ENCODE measurements at regions not wholly inside any gene's neighbourhood (a gene's known extent, or its start where the extent isn't known, plus 50 kb on each side); places are given as distances from the start of the nearest gene placed in this dataset.

- H3K9ac ChIP-seq (ENCODE audit: extremely low read depth, insufficient read length, low read length), result no peak overlapping the region
- H3K27me3 ChIP-seq (ENCODE audit: insufficient read depth, low read length), result no peaks in the 10 kb centered on the region
- TF ChIP-seq, protein P1, sequence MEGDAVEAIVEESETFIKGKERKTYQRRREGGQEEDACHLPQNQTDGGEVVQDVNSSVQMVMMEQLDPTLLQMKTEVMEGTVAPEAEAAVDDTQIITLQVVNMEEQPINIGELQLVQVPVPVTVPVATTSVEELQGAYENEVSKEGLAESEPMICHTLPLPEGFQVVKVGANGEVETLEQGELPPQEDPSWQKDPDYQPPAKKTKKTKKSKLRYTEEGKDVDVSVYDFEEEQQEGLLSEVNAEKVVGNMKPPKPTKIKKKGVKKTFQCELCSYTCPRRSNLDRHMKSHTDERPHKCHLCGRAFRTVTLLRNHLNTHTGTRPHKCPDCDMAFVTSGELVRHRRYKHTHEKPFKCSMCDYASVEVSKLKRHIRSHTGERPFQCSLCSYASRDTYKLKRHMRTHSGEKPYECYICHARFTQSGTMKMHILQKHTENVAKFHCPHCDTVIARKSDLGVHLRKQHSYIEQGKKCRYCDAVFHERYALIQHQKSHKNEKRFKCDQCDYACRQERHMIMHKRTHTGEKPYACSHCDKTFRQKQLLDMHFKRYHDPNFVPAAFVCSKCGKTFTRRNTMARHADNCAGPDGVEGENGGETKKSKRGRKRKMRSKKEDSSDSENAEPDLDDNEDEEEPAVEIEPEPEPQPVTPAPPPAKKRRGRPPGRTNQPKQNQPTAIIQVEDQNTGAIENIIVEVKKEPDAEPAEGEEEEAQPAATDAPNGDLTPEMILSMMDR (conservative IDR thresholded peaks at IDR 0.05), result no peak
- no peaks in the 10 kb centered on the region for H4K20me1 ChIP-seq (ENCODE audit: control insufficient read depth, insufficient read depth, insufficient read length)
- no CpG with 5 or more reads among the region's 1 CpG for WGBS (ENCODE audit: extremely low coverage, insufficient read length, low lambda C conversion rate)
- H3K23me2 ChIP-seq (ENCODE audit: insufficient read length, low read depth, low read length, poor library complexity, severe bottlenecking), result no peaks in the 10 kb centered on the region
- H3K4ac ChIP-seq (ENCODE audit: low read depth, low read length), result no peak overlapping the region
- no peak overlapping the region for H2BK15ac ChIP-seq (ENCODE audit: low read depth, low read length)
- no peak overlapping the region for H3K23ac ChIP-seq (ENCODE audit: insufficient read length, low read depth, low read length)
- no peak for DNase-seq
- H4K8ac ChIP-seq (replicated peaks; ENCODE audit: insufficient read length, low read depth, low read length), result no peak overlapping the region
- no peak overlapping the region for H3K56ac ChIP-seq (ENCODE audit: insufficient read length, low read depth, low read length)
- no peak overlapping the region for H3K4me2 ChIP-seq (ENCODE audit: insufficient read depth, insufficient read length, low read length)
- H2AK5ac ChIP-seq (ENCODE audit: insufficient read length, low read length), result no peak overlapping the region
- no peak overlapping the region for H3K27ac ChIP-seq (ENCODE audit: insufficient read length, low read depth, low read length)
- H2AFZ ChIP-seq (ENCODE audit: low read length), result no peak overlapping the region
- no peak overlapping the region for H3K14ac ChIP-seq (ENCODE audit: insufficient read depth, low read length)
- H3K79me1 ChIP-seq (ENCODE audit: insufficient read depth, low read depth, low read length, poor library complexity, severe bottlenecking), result no peaks in the 10 kb centered on the region
- peaks cover 0 to 3% of the 10 kb centered on the region in 2 experiments; a peak in 1 of 4 replicates for H3K4me1 Mint-ChIP-seq
- H2BK20ac ChIP-seq (ENCODE audit: low read depth, low read length, poor library complexity, severe bottlenecking), result no peak overlapping the region
- peaks cover 27% of the 10 kb centered on the region for H3K27me3 Mint-ChIP-seq (ENCODE audit: low read depth)
- H4K5ac ChIP-seq (ENCODE audit: insufficient read length, low read depth, low read length), result no peak overlapping the region
- peaks cover 9 to 17% of the 10 kb centered on the region in 2 experiments; a peak in 4 of 5 replicates for H3K9me3 Mint-ChIP-seq
- H2BK120ac ChIP-seq (ENCODE audit: low read depth, low read length, poor library complexity, severe bottlenecking), result no peak overlapping the region
- no peak overlapping the region for H3K18ac ChIP-seq (ENCODE audit: insufficient read length, low read depth, low read length)
- H3K4me1 ChIP-seq (ENCODE audit: insufficient read depth, low read length), result no peaks in the 10 kb centered on the region
- no peak overlapping the region for H3K27ac Mint-ChIP-seq
- no peak overlapping the region for H4K91ac ChIP-seq (ENCODE audit: insufficient read length, low read depth, low read length)
- H3K79me2 ChIP-seq (ENCODE audit: insufficient read depth, low read length), result no peaks in the 10 kb centered on the region
- no peak overlapping the region for H3T11ph ChIP-seq (ENCODE audit: low read length)
- no peak overlapping the region for H2BK12ac ChIP-seq (ENCODE audit: insufficient read length, low read depth, low read length)
- H3K4me3 Mint-ChIP-seq, result peak overlapping the region in 1 of 2 experiments; percentile 30; a peak in 1 of 5 replicates
- H2BK5ac ChIP-seq (ENCODE audit: insufficient read length, low read length), result no peak overlapping the region
- H3K36me3 Mint-ChIP-seq (ENCODE audit: insufficient read depth in 1 of 3, low read depth in 3 of 3), result peaks cover 2 to 16% (median 10%) of the 10 kb centered on the region in 3 experiments; a peak in 6 of 7 replicates
- no peaks in the 10 kb centered on the region for H3K9me3 ChIP-seq (ENCODE audit: control insufficient read depth, low read depth, low read length)
Measured at GRCh38 chr4:154126276-154126675, 337.4 kb upstream of the SFRP2 start.

Measured in H9 (cell line).